Psoas muscle (tissue), 7 donors: ENCODE measurements at regions not wholly inside any gene's neighbourhood (a gene's known extent, or its start where the extent isn't known, plus 50 kb on each side); places are given as distances from the start of the nearest gene placed in this dataset.

Experiments
- ATAC-seq, 4 donors: fragments of 200-7000 bp; cut with Tn5 transposase; one replicate each; pipeline ENCODE4 v1.9.1; 2020; ENCODE audit warnings: moderate library complexity in 3 of 4, mild to moderate bottlenecking in 2 of 4
- DNase-seq, 2 donors: peaks; one replicate each; pipeline ENCODE4 v3.0.0-alpha.2; 2020
- H3K27ac ChIP-seq: fragments of 200-600 bp; one replicate; pipeline ENCODE4 v1.8.0; 2022
- H3K27me3 ChIP-seq, 3 donors: fragments of 200-600 bp in 1 of 3; one replicate each; pipeline versions ENCODE4 v1.6.1 to v1.8.0; 2013 to 2022; ENCODE audit warnings: low read length in 2 of 3, mild to moderate bottlenecking in 2 of 3, moderate library complexity in 1 of 3; ENCODE audit not compliant: insufficient read depth in 3 of 3
- H3K36me3 ChIP-seq, 2 donors: fragments of 200-600 bp in 1 of 2; one replicate each; pipeline versions ENCODE4 v1.6.1 to v1.8.0; 2013 to 2022; ENCODE audit warnings: low read depth in 1 of 2, mild to moderate bottlenecking in 1 of 2, moderate library complexity in 1 of 2; ENCODE audit not compliant: insufficient read depth in 1 of 2
- H3K4me1 ChIP-seq: fragments of 200-600 bp; one replicate; pipeline ENCODE4 v1.8.0; 2022
- H3K4me3 ChIP-seq: fragments of 200-600 bp; one replicate; pipeline ENCODE4 v1.8.0; 2022; ENCODE audit warnings: mild to moderate bottlenecking
- H3K9me3 ChIP-seq: fragments of 200-600 bp; one replicate; pipeline ENCODE4 v1.8.0; 2022
- CTCF ChIP-seq: fragments of 200-600 bp; IDR thresholded peaks from one replicate; pipeline ENCODE4 v1.8.0; 2022; ENCODE audit warnings: antibody characterized with exemption
- WGBS, 3 donors: extraction: QIAGEN DNeasy Blood & Tissue Kit; methylation state at CpG; one replicate each; pipeline versions ENCODE4 v1.1.6 to v1.1.7; 2013; 5-methylcytosine and 5-hydroxymethylcytosine counted together
- intact Hi-C, 2 donors: fragments of 100-400 bp; cut with DNase I; formaldehyde crosslinking; loops; one replicate each; pipeline versions ENCODE4 v1.11.0 to v1.14.2; 2022
- donor health status: healthy with polysubstance abuse.
- donor health status: DM: no; HTN: no; CAD: no; lungs with moderate emphysema.
- donor health status: Bipolar disorder and iron deficiency.
- donor health status: healthy.
- donor health status: DM: yes; HTN: yes; CAD: no.
- donor health status: DM: no; HTN: no; CAD: no.
- donor health status: DM: yes; HTN: yes; CAD: no.

GRCh38 chr1:118828038-118828437 lies 160.1 kb downstream of the TBX15 start:
- Histone ChIP-seq H3K4me1 (no peaks in the 10 kb centered on the region), H3K9me3 (no peaks in the 10 kb centered on the region), H3K36me3 (no peaks in the 10 kb centered on the region), H3K27ac (no peak overlapping the region), H3K4me3 (no peak overlapping the region), H3K27me3 (no peaks in the 10 kb centered on the region)
- DNase-seq (no peak), ATAC-seq (no peak)
- intact Hi-C loops = no loop called here
- TF ChIP-seq CTCF = no peak

GRCh38 chr1:118827636-118828035 lies 160.5 kb downstream of the TBX15 start:
- 53 to 75% (median 66%) methylated on average over 1 of the region's 1 CpG for WGBS, 3 donors
- ATAC-seq = no peak
- no peak for TF ChIP-seq CTCF
- Histone ChIP-seq H3K27me3 (no peaks in the 10 kb centered on the region), H3K9me3 (no peaks in the 10 kb centered on the region), H3K4me1 (no peaks in the 10 kb centered on the region), H3K27ac (no peak overlapping the region), H3K4me3 (no peak overlapping the region), H3K36me3 (no peaks in the 10 kb centered on the region)
- intact Hi-C loops = no loop called here
- no peak for DNase-seq

DNA sequence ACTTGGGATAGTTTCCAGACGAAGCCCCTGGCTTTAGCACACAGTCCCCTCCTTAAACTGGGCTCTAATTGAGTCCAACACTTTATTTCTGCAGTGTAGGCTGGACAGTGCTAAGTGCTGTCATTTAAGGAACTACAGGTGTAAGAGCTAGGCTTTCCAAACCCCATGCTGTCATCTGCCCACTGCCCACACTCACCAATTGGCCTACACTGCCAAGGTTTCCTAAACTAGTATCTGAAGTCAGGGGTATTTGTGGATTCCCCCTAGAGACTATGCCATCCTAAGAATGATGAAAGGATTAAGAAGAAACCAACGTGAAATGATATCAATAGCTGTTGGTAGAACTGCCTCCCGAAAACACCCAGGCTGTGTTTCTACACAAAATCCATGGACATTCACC lies 160.9 kb downstream of the TBX15 start:
- DNase-seq = no peak
- Histone ChIP-seq H3K36me3 (no peaks in the 10 kb centered on the region), H3K4me1 (no peaks in the 10 kb centered on the region), H3K27me3 (no peaks in the 10 kb centered on the region), H3K27ac (no peak overlapping the region), H3K4me3 (no peak overlapping the region), H3K9me3 (no peaks in the 10 kb centered on the region)
- peak in 2 of 4 donors; percentile 21 to 79 for ATAC-seq
- no peak for TF ChIP-seq CTCF
- 53 to 75% (median 56%) methylated on average over 3 of the region's 3 CpGs for WGBS, 3 donors
- intact Hi-C loops = no loop called here

- no peaks in the 10 kb centered on the region for H3K27me3 ChIP-seq
- ATAC-seq = no peak
- intact Hi-C loops = no loop called here
- TF ChIP-seq CTCF = no peak
- no peaks in the 10 kb centered on the region for H3K36me3 ChIP-seq
- no peaks in the 10 kb centered on the region for H3K4me1 ChIP-seq
- WGBS, 3 donors = 77 to 92% (median 82%) methylated on average over 3 of the region's 3 CpGs
- H3K4me3 ChIP-seq = no peak overlapping the region
- no peak for DNase-seq
- no peaks in the 10 kb centered on the region for H3K9me3 ChIP-seq
- H3K27ac ChIP-seq = no peak overlapping the region
Observed at GRCh38 chr1:118826669-118827068, 161.5 kb downstream of the TBX15 start.

- no peaks in the 10 kb centered on the region for H3K9me3 ChIP-seq
- no peak for TF ChIP-seq CTCF
- no peaks in the 10 kb centered on the region for H3K36me3 ChIP-seq
- ATAC-seq = no peak
- no peak overlapping the region for H3K4me3 ChIP-seq
- H3K27ac ChIP-seq = no peak overlapping the region
- intact Hi-C loops = no loop called here
- H3K4me1 ChIP-seq = no peaks in the 10 kb centered on the region
- DNase-seq = no peak
- H3K27me3 ChIP-seq = no peaks in the 10 kb centered on the region
Observed at GRCh38 chr1:118825619-118826018, 162.5 kb downstream of the TBX15 start.
